ENCODE measurements at regions not wholly inside any gene's neighbourhood (a gene's known extent, or its start where the extent isn't known, plus 50 kb on each side); places are given as distances from the start of the nearest gene placed in this dataset.
"Not testable (repeated sequence)": the region's sequence is repeated elsewhere in the genome, so short reads cannot be mapped to it uniquely, and the experiment has no call there.

GRCh38 chr12:131461096-131461495 is 249.8 kb upstream of the SFSWAP start:
- DNase-seq (ENCODE audit: extremely low read depth in 1 of 11, low read depth in 9 of 11, low spot score in 4 of 11) = no peak

- no peak for DNase-seq (ENCODE audit: extremely low read depth in 1 of 11, low read depth in 9 of 11, low spot score in 4 of 11)
Observed at GRCh38 chr12:131463174-131463573, 247.7 kb upstream of the SFSWAP start.

GRCh38 chr12:131464081-131464480 is 246.8 kb upstream of the SFSWAP start:
- DNase-seq (ENCODE audit: extremely low read depth in 1 of 11, low read depth in 9 of 11, low spot score in 4 of 11) = no peak

- DNase-seq (ENCODE audit: extremely low read depth in 1 of 11, low read depth in 9 of 11, low spot score in 4 of 11) = no peak
Observed at GRCh38 chr12:131466306-131466705, 244.6 kb upstream of the SFSWAP start.

DNA sequence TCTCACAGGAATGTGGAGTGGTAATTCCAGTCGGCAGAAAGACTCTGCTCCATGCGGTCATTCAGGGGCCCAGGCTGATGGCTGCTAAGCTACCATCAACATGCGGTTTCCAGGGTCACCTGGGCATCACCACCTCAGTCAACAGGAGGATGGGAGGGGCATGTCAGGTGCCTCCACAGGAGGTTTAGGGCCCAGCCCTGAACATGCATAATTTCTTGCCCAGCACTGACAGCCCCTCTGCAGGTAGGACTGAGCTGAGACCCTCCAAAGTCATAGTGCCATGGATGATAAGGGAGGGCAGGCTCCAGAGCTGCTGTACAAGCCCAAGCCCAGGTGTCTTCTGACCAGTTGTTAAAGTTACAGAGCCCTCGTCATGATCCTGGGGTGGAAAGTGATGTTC is 244.0 kb upstream of the SFSWAP start:
- no peak for DNase-seq (ENCODE audit: extremely low read depth in 1 of 11, low read depth in 9 of 11, low spot score in 4 of 11)

GRCh38 chr12:131468206-131468605 is 242.7 kb upstream of the SFSWAP start:
- DNase-seq (ENCODE audit: extremely low read depth in 1 of 11, low read depth in 9 of 11, low spot score in 4 of 11) = no peak

DNA sequence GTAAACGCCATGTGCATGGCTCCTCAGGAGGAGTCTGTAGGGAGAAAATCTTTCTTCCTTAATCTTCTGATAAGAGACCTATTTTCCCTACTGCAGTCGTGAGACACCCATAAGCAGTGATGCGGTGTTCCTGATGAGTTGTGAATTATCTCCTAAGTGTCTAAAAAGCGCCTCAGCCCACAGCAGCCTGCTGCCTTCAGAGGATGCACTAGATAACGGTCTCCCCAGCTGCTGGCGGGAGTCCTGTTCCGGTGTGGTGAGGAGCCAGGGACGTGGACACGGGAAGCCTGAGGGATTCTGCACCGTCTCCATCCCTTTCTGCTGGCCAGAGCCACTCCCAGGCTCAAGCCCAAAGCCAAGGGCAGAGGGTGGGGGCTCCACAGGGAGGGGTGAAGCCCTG is 240.9 kb upstream of the SFSWAP start:
- DNase-seq (ENCODE audit: extremely low read depth in 1 of 11, low read depth in 9 of 11, low spot score in 4 of 11) = not testable (repeated sequence)

- DNase-seq (ENCODE audit: extremely low read depth in 1 of 11, low read depth in 9 of 11, low spot score in 4 of 11) = peak in 3 of 11 donors; percentile 8 to 12 (median 11)
Observed at GRCh38 chr12:131471271-131471905, 239.5 kb upstream of the SFSWAP start.

DNA sequence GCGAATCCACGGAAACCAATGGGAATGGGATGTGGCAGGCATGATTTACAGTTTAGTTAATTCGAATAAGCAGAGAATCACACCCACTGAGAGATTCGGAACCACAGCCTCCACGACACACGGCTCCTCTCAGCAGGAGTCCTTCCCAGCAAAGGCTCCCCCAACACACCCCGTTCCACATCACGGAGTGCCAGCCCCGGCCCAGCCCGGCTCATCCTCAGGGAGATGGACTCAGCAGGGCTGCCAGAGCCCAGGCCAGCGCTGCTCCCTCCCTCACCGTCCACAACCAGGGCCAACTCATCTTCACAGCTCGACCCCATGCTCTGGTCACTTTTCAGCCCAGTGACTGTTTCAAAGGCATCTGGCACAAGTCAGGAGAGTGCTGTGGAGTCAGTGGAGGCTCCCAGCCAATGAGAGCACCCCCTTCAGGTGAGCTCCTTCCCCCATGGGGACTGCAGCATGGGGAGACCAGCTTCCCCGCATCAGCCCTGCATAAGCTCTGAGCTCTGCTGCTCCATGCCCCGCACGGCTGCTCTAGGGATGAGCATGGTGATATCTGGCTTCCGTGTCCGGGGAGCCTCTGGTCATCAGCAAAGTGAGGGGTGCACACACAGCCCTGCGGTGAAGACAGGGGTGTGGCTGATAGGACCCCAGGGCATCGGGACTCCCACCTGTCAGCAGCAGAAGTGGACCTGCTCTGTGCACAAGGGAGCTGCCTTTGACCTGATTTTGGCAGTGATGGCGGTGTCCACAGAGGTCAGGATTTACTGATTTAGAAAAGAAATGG is 238.8 kb upstream of the SFSWAP start:
- DNase-seq (ENCODE audit: extremely low read depth in 1 of 11, low read depth in 9 of 11, low spot score in 4 of 11) = no peak

DNA sequence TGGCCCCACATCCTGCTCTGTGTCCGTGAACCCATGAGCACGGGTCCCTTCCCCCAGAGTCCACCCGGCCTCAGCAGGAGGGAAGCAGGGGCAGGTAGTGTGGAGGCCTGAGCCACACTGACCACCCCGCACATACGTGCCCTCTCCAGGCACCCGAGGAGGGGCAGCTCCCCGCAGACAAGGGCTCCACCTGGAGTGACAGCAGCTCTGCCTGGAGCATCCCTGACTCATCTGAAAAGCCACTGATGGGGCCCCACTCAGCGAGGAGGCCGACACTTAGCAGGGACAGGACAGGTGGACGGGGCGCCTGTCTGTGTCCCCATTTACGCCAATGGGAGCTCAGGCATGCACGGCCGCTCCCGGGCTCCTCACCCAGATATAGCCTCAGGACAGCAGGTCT is 237.6 kb upstream of the SFSWAP start:
- DNase-seq (ENCODE audit: extremely low read depth in 1 of 11, low read depth in 9 of 11, low spot score in 4 of 11) = no peak

- DNase-seq (ENCODE audit: extremely low read depth in 1 of 11, low read depth in 9 of 11, low spot score in 4 of 11) = no peak
Observed at GRCh38 chr12:131473741-131474709, 236.9 kb upstream of the SFSWAP start.

DNA sequence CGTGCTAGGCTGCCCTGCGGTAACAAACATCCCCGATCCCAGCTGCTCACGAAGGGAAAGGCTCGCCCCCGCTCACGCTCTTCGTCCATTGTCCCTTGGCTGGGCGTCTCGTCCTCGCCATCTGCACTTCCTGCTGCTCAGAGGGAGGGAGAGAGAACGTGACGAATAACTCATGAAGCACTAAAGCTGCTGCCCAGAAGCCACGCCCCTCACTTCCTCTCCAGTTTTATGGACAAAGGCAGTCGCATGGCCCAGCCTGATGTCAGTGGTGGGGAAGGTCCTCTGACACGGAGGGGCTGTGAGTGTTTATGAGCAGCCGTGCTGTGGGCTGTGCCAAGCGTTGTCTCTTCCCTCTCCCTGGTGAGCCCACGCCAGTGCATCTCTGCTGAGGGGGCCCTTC is 235.9 kb upstream of the SFSWAP start:
- not testable (repeated sequence) for DNase-seq (ENCODE audit: extremely low read depth in 1 of 11, low read depth in 9 of 11, low spot score in 4 of 11)

DNA sequence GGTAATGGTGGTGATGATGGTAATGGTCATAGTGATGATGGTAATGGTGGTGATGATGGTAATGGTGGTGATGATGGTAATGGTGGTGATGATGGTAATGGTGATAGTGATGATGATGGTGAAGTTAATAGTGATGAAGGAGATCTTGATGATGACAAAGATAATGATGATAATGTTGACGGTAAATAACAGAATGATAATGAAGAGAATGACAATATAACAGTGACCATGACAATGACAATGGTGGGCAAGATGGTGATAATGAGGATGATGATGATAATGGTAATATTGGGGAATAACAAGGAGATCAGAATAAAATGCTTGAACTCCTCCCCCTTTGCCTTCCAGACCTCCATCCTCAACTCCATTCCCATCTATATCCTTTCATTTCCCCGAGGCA is 233.3 kb upstream of the SFSWAP start:
- DNase-seq (ENCODE audit: extremely low read depth in 1 of 11, low read depth in 9 of 11, low spot score in 4 of 11) = no peak

GRCh38 chr12:131478468-131478867 is 232.4 kb upstream of the SFSWAP start:
- no peak for DNase-seq (ENCODE audit: extremely low read depth in 1 of 11, low read depth in 9 of 11, low spot score in 4 of 11)

- DNase-seq (ENCODE audit: extremely low read depth in 1 of 11, low read depth in 9 of 11, low spot score in 4 of 11) = no peak
Observed at GRCh38 chr12:131482199-131482598, 228.7 kb upstream of the SFSWAP start.

- no peak for DNase-seq (ENCODE audit: extremely low read depth in 1 of 11, low read depth in 9 of 11, low spot score in 4 of 11)
Observed at GRCh38 chr12:131482686-131483085, 228.2 kb upstream of the SFSWAP start.

GRCh38 chr12:131486451-131487230 is 224.2 kb upstream of the SFSWAP start:
- DNase-seq (ENCODE audit: extremely low read depth in 1 of 11, low read depth in 9 of 11, low spot score in 4 of 11) = no peak

DNA sequence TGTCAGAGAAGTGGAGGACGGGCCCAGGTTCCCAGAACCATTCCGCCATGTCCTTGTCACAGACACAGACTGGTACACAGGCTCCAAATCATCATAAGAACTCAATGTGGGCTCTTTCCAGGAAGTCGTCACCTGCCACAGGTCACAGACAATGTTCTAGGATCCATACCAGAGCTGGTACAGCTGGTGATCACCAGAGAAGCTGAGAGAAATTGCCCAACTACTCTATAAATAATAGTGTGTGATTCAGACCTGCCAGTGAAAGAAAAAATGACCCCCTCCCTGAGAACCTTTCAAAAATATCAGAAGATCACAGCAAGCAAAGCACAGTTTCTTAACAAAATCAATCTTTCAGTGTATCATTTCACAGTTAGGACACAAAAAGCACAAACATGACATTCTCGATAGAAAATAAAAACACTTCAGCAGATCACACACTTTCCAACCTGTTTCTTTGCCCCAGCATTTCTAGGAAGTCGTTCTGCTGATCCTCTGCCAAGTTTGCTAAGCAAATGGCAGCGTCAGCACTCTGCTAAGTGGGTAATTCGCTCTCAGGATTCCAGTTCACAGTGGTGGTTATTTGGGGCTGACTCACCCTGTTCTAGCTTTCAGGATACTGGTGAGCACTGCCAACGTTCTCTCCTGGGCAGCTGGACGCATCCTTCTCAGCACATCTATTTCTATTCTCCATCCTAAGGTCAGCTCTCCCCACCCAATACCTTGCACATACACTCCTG is 223.3 kb upstream of the SFSWAP start:
- no peak for DNase-seq (ENCODE audit: extremely low read depth in 1 of 11, low read depth in 9 of 11, low spot score in 4 of 11)

All from renal cortex interstitium (tissue), 11 donors.